Dedifferentiated amniotic fluid mesenchymal stem cell (primary cell): ENCODE measurements at regions not wholly inside any gene's neighbourhood (a gene's known extent, or its start where the extent isn't known, plus 50 kb on each side); places are given as distances from the start of the nearest gene placed in this dataset.
A peak's percentile ranks its signal among the peaks of the same experiment; 100 is the strongest.

Experiments used
- DNase-seq: peaks from one replicate; pipeline ENCODE4 v3.0.0-alpha.2; 2016; ENCODE audit errors: extremely low spot score

- peak; percentile 48 for DNase-seq
Observed at GRCh38 chr10:78960316-78960800, 108.4 kb upstream of the ZMIZ1 start.

- no peak for DNase-seq
Observed at GRCh38 chr10:78961760-78962159, 107.0 kb upstream of the ZMIZ1 start.

- DNase-seq = no peak
Observed at GRCh38 chr10:78963074-78964034, 105.4 kb upstream of the ZMIZ1 start.

- no peak for DNase-seq
Observed at GRCh38 chr10:78964274-78964951, 104.4 kb upstream of the ZMIZ1 start.

- no peak for DNase-seq
Observed at GRCh38 chr10:78964952-78965633, 103.7 kb upstream of the ZMIZ1 start.

- DNase-seq = no peak
Observed at GRCh38 chr10:78966182-78966787, 102.5 kb upstream of the ZMIZ1 start.

- DNase-seq = no peak
Observed at GRCh38 chr10:78966844-78967488, 101.8 kb upstream of the ZMIZ1 start.

GRCh38 chr10:78968300-78968942, 100.3 kb upstream of the ZMIZ1 start:
- no peak for DNase-seq

- no peak for DNase-seq
Observed at GRCh38 chr10:78968943-78969342, 99.8 kb upstream of the ZMIZ1 start.

- DNase-seq = no peak
Observed at GRCh38 chr10:78969719-78970118, 99.0 kb upstream of the ZMIZ1 start.

- no peak for DNase-seq
Observed at GRCh38 chr10:78970261-78970660, 98.5 kb upstream of the ZMIZ1 start.

- DNase-seq = no peak
Observed at GRCh38 chr10:78971094-78971682, 97.6 kb upstream of the ZMIZ1 start.

- peak; percentile 37 for DNase-seq
Observed at GRCh38 chr10:78972160-78972946, 96.4 kb upstream of the ZMIZ1 start.

GRCh38 chr10:78972947-78973900, 95.5 kb upstream of the ZMIZ1 start:
- DNase-seq = peak; percentile 91

GRCh38 chr10:78973901-78974616, 94.7 kb upstream of the ZMIZ1 start:
- peak; percentile 27 for DNase-seq

- peak; percentile 76 for DNase-seq
Observed at GRCh38 chr10:78974617-78975317, 94.0 kb upstream of the ZMIZ1 start.

- no peak for DNase-seq
Observed at GRCh38 chr10:78975926-78976325, 92.8 kb upstream of the ZMIZ1 start.
